ENCODE measurements at regions not wholly inside any gene's neighbourhood (a gene's known extent, or its start where the extent isn't known, plus 50 kb on each side); places are given as distances from the start of the nearest gene placed in this dataset.

DNA sequence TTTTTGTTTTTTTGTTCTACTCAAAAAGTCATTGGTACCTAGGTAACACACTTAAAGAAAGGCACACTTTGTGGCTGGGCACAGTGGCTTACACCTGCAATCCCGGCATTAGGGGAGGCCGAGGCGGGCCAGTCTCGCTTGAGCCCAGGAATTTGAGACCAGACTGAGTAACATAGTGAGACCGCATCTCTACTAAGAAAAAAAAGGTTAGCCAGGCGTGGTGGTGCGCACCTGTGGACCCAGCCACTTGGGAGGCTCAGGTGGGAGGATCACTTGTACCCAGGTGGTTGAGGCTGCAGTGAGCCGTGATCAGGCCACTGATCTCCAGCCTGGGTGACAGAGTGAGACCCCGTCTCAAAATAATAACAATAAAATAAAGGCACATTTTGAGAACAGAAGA, 67.4 kb upstream of the BHLHE23 start:
- Histone ChIP-seq H3K36me3 (ENCODE audit: low read depth) (no peaks in the 10 kb centered on the region), H3K9me3 (peaks cover 21% of the 10 kb centered on the region), H3K4me1 (ENCODE audit: low read depth) (no peaks in the 10 kb centered on the region), H3K4me3 (no peak overlapping the region)
- TF ChIP-seq, protein P1, sequence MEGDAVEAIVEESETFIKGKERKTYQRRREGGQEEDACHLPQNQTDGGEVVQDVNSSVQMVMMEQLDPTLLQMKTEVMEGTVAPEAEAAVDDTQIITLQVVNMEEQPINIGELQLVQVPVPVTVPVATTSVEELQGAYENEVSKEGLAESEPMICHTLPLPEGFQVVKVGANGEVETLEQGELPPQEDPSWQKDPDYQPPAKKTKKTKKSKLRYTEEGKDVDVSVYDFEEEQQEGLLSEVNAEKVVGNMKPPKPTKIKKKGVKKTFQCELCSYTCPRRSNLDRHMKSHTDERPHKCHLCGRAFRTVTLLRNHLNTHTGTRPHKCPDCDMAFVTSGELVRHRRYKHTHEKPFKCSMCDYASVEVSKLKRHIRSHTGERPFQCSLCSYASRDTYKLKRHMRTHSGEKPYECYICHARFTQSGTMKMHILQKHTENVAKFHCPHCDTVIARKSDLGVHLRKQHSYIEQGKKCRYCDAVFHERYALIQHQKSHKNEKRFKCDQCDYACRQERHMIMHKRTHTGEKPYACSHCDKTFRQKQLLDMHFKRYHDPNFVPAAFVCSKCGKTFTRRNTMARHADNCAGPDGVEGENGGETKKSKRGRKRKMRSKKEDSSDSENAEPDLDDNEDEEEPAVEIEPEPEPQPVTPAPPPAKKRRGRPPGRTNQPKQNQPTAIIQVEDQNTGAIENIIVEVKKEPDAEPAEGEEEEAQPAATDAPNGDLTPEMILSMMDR (IDR thresholded peaks at IDR 0.05) = no peak
- intact Hi-C loops (cut with DNase I, micrococcal nuclease) = no loop called here
- DNase-seq = peak in 1 of 3 donors; percentile 2
- ATAC-seq = no peak

DNA sequence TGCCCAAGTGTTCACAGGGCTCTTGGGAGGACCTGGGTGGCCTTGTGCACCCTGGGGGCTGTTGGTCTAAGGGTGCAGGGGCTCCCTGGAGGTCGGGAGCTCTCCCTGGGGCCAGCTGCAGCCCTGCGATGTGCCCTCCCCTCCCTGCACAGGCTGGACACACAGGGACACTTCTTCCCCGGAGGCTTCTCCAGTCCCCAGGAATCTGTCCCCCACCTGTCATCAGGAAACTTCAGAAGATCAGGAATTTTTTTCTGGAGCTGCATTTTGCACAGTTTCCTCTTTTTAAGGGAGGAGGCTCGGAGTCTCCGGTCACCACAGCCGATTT, 66.9 kb upstream of the BHLHE23 start:
- no peak overlapping the region for H3K4me3 ChIP-seq
- TF ChIP-seq, protein P1 (IDR thresholded peaks at IDR 0.05) = no peak
- intact Hi-C loops (cut with DNase I, micrococcal nuclease) = no loop called here
- H3K36me3 ChIP-seq (ENCODE audit: low read depth) = no peaks in the 10 kb centered on the region
- ATAC-seq (no peak), DNase-seq (peak in 1 of 3 donors; percentile 3)
- H3K4me1 ChIP-seq (ENCODE audit: low read depth) = no peaks in the 10 kb centered on the region
- H3K9me3 ChIP-seq = peaks cover 18% of the 10 kb centered on the region

DNA sequence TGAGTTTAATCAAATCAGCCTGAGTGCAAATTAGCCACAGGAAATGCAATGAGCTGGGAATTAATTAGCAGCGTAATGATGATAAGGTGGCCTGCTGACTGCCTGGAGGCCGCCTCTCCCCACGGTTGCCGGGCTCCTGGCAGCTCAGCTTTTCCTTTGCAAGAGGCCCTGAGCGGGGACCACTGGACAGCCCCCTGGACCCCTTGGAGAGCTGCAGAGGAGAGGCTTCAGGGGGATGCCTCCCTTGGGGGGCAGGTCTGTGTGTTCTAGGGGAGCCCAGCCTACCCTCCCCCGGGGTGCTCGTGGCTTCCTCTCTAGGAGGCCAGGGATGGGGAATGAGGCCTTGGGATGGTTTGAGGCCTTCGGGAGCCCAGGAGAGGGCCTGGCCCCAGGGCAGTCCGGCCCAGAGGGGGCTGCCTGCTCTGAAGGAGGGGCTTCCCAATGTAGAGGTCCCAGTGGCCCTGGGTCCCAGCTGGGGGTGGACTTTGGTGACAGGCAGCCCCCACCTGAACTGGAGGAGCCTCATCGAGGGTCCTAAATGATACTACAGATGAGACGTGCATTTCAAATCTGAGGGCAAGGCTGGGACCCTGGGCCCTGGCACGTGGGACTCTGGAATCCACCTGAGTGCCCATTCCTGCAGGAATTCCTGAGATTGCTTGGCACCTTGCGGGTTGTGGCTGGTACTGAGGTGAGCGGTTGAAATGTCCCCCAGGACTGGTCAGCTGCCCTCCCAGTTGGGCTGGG, 66.4 kb upstream of the BHLHE23 start:
- no peaks in the 10 kb centered on the region for H3K36me3 ChIP-seq (ENCODE audit: low read depth)
- TF ChIP-seq, protein P1 (IDR thresholded peaks at IDR 0.05) = no peak
- ATAC-seq (no peak), DNase-seq (peak in 1 of 3 donors; percentile 19)
- intact Hi-C loops (cut with DNase I, micrococcal nuclease) = no loop called here
- peaks cover 13% of the 10 kb centered on the region for H3K9me3 ChIP-seq
- no peak overlapping the region for H3K4me3 ChIP-seq
- H3K4me1 ChIP-seq (ENCODE audit: low read depth) = no peaks in the 10 kb centered on the region

DNA sequence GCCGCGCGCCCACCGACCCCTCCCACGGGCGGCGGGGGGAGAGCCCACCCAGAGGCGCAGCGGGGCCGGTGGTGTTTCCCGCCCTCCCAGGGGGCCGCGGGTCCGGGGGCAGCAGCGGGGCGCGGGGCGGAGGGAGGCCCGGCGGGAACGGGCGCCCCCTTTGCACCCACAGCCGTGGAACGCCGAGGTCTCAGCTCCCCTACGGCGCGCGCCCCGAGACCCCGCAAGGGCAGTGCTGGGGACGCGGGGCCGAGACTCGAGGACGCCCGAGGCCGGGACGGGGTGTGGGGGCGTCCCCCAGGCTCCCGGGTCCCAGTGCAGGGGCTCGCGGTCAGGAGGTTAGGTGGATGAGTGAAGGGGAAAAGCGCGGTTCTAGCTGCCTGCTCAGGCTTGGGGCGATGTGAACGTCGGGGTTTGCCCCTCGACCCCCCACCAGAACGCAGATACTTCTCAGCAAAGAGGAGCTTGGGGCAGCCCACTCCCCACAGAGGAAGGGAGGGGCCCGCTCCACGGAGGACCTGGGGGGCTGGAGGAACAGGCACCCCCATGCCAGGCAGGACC, 65.5 kb upstream of the BHLHE23 start:
- H3K4me3 ChIP-seq = no peak overlapping the region
- peaks cover 4% of the 10 kb centered on the region for H3K9me3 ChIP-seq
- ATAC-seq = no peak
- no peaks in the 10 kb centered on the region for H3K4me1 ChIP-seq (ENCODE audit: low read depth)
- intact Hi-C loops (cut with DNase I, micrococcal nuclease) = no loop called here
- DNase-seq = peak in 1 of 3 donors; percentile 26
- TF ChIP-seq, protein P1 (IDR thresholded peaks at IDR 0.05) = no peak
- H3K36me3 ChIP-seq (ENCODE audit: low read depth) = no peaks in the 10 kb centered on the region

DNA sequence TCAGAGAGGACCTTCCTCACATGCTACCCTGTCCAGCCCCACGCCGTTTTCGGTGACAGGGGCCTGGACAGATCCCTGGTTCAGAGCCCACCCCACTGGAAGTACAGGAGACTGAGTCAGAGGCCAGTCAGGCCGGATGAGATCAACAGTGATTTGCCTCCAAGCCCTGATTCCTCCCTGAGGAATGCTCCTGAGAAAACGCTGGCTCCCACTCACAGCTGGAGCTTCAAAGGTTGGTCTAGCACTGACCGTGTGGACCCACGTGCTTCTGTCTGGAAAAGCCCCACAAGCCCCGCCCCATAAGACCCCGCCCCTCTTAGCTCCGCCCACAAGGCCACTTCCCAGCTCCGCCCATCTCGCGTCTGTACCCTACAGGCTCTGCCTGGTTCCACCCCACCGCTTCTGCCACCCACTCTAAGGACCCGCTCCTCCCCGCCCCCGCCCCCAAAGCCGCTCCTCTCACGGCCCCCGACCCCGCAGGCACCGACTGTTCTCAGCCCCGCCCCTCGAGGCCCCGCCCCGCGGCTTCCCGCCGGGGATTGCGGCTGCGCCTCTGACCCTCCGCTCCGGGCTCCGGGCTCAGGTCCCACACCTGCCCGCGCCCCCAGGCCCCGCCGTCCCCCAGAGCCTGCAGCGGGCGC, 64.9 kb upstream of the BHLHE23 start:
- TF ChIP-seq, protein P1 (IDR thresholded peaks at IDR 0.05) = no peak
- H3K9me3 ChIP-seq = no peaks in the 10 kb centered on the region
- DNase-seq (peak in 1 of 3 donors; percentile 26), ATAC-seq (no peak)
- intact Hi-C loops (cut with DNase I, micrococcal nuclease) = no loop called here
- H3K4me3 ChIP-seq = no peak overlapping the region
- no peaks in the 10 kb centered on the region for H3K4me1 ChIP-seq (ENCODE audit: low read depth)
- no peaks in the 10 kb centered on the region for H3K36me3 ChIP-seq (ENCODE audit: low read depth)
